ENCODE measurements at regions not wholly inside any gene's neighbourhood (a gene's known extent, or its start where the extent isn't known, plus 50 kb on each side); places are given as distances from the start of the nearest gene placed in this dataset.
"Not testable (repeated sequence)": the region's sequence is repeated elsewhere in the genome, so short reads cannot be mapped to it uniquely, and the experiment has no call there.

DNA sequence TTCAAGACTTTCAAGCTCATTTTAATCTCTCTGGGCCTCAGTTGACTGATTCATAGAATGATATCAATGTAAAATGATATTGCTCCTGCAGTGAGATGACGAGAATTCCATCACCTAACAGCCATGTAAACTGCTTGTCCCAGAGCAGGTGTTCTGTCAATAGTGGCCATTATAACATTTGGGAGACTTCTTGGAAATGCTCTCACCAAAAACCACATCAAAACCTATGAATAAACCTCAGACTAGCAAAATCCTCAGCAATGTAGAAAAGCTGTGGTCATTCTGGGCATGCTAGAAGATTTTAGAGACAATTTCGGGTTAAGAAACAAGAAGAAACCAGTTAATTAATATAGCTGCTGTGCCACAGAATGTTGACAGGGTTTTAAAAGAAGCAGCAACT, 225.4 kb downstream of the FRK start:
- Mint-ChIP-seq H3K27me3 (ENCODE audit: insufficient read depth, unreplicated experiment) (peaks cover 26% of the 10 kb centered on the region), H3K27ac (ENCODE audit: low read depth, unreplicated experiment) (no peak overlapping the region), H3K4me1 (ENCODE audit: insufficient read depth, unreplicated experiment) (no peaks in the 10 kb centered on the region), H3K36me3 (ENCODE audit: insufficient read depth, unreplicated experiment) (no peaks in the 10 kb centered on the region), H3K4me3 (ENCODE audit: unreplicated experiment) (no peak overlapping the region), H3K9me3 (ENCODE audit: unreplicated experiment) (no peaks in the 10 kb centered on the region)
- DNase-seq (ENCODE audit: unreplicated experiment), result no peak
- ChIA-PET CTCF (no interaction called here), POLR2A (interaction anchor here (0.7 kb wide), 1 partner anchor 986 kb away, joined by 3 read pairs; no protein-coding TSS in a partner anchor)
- no TSS peak for BruUV-seq (replicated peaks)
- TF ChIP-seq, protein P1, sequence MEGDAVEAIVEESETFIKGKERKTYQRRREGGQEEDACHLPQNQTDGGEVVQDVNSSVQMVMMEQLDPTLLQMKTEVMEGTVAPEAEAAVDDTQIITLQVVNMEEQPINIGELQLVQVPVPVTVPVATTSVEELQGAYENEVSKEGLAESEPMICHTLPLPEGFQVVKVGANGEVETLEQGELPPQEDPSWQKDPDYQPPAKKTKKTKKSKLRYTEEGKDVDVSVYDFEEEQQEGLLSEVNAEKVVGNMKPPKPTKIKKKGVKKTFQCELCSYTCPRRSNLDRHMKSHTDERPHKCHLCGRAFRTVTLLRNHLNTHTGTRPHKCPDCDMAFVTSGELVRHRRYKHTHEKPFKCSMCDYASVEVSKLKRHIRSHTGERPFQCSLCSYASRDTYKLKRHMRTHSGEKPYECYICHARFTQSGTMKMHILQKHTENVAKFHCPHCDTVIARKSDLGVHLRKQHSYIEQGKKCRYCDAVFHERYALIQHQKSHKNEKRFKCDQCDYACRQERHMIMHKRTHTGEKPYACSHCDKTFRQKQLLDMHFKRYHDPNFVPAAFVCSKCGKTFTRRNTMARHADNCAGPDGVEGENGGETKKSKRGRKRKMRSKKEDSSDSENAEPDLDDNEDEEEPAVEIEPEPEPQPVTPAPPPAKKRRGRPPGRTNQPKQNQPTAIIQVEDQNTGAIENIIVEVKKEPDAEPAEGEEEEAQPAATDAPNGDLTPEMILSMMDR (IDR thresholded peaks at IDR 0.05; ENCODE audit: unreplicated experiment), result no peak
- intact Hi-C loops (cut with micrococcal nuclease), result no loop called here

- H3K9me3 Mint-ChIP-seq (ENCODE audit: unreplicated experiment); H3K4me3 Mint-ChIP-seq (ENCODE audit: unreplicated experiment); CTCF ChIA-PET; H3K4me1 Mint-ChIP-seq (ENCODE audit: insufficient read depth, unreplicated experiment); DNase-seq (ENCODE audit: unreplicated experiment); intact Hi-C loops (cut with micrococcal nuclease); H3K36me3 Mint-ChIP-seq (ENCODE audit: insufficient read depth, unreplicated experiment); H3K27ac Mint-ChIP-seq (ENCODE audit: low read depth, unreplicated experiment); POLR2A ChIA-PET; BruUV-seq (replicated peaks): not testable (repeated sequence)
- peaks cover 27% of the 10 kb centered on the region for H3K27me3 Mint-ChIP-seq (ENCODE audit: insufficient read depth, unreplicated experiment)
Measured at GRCh38 chr6:115834542-115834941, 226.1 kb downstream of the FRK start.

GRCh38 chr6:115832786-115833185, 227.9 kb downstream of the FRK start:
- TF ChIP-seq, protein P1 (IDR thresholded peaks at IDR 0.05; ENCODE audit: unreplicated experiment), result no peak

GRCh38 chr6:115832186-115832585, 228.5 kb downstream of the FRK start:
- no TSS peak for BruUV-seq (replicated peaks)
- TF ChIP-seq, protein P1 (IDR thresholded peaks at IDR 0.05; ENCODE audit: unreplicated experiment), result no peak
- Mint-ChIP-seq H3K27me3 (ENCODE audit: insufficient read depth, unreplicated experiment) (peaks cover 39% of the 10 kb centered on the region), H3K27ac (ENCODE audit: low read depth, unreplicated experiment) (no peak overlapping the region), H3K9me3 (ENCODE audit: unreplicated experiment) (no peaks in the 10 kb centered on the region), H3K4me1 (ENCODE audit: insufficient read depth, unreplicated experiment) (no peaks in the 10 kb centered on the region), H3K36me3 (ENCODE audit: insufficient read depth, unreplicated experiment) (no peaks in the 10 kb centered on the region), H3K4me3 (ENCODE audit: unreplicated experiment) (no peak overlapping the region)
- ChIA-PET POLR2A (no interaction called here), CTCF (interaction anchor here (0.6 kb wide), 1 partner anchor 63 kb away, joined by 3 read pairs; no protein-coding TSS in a partner anchor)
- DNase-seq (ENCODE audit: unreplicated experiment), result no peak
- intact Hi-C loops (cut with micrococcal nuclease), result no loop called here

More at GRCh38 chr6:115832786-115833185, 227.9 kb downstream of the FRK start:
- intact Hi-C loops (cut with micrococcal nuclease), result no loop called here
- Mint-ChIP-seq H3K36me3 (ENCODE audit: insufficient read depth, unreplicated experiment) (no peaks in the 10 kb centered on the region), H3K27me3 (ENCODE audit: insufficient read depth, unreplicated experiment) (peaks cover 39% of the 10 kb centered on the region), H3K4me3 (ENCODE audit: unreplicated experiment) (no peak overlapping the region), H3K9me3 (ENCODE audit: unreplicated experiment) (no peaks in the 10 kb centered on the region), H3K27ac (ENCODE audit: low read depth, unreplicated experiment) (no peak overlapping the region), H3K4me1 (ENCODE audit: insufficient read depth, unreplicated experiment) (no peaks in the 10 kb centered on the region)
- ChIA-PET CTCF (no interaction called here), POLR2A (no interaction called here)
- no TSS peak for BruUV-seq (replicated peaks)
- DNase-seq (ENCODE audit: unreplicated experiment), result no peak

DNA sequence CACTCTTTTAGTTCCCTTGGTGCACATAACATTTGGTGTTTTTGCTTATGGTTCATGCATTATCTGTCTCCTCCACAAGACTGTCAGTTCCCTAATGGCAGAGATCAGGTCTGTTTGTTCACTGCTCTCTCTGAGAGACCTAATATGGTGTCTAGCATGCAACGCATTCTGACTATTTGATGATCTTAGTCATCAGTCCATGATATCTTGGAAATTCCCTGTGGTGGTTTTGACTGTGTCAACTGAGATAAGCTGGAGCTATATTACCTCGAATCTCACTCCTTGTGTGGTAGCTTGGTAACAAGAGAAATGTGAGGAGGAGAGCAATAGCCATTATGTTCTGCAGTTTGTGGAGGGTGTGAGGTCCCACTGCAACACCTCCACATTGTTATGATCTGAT, 229.8 kb downstream of the FRK start:
- peaks cover 34% of the 10 kb centered on the region for H3K27me3 Mint-ChIP-seq (ENCODE audit: insufficient read depth, unreplicated experiment)
- intact Hi-C loops (cut with micrococcal nuclease), result no loop called here
- DNase-seq (ENCODE audit: unreplicated experiment), result no peak
- BruUV-seq (replicated peaks), result no TSS peak
- H3K9me3 Mint-ChIP-seq (ENCODE audit: unreplicated experiment), result no peaks in the 10 kb centered on the region
- TF ChIP-seq, protein P1 (IDR thresholded peaks at IDR 0.05; ENCODE audit: unreplicated experiment), result no peak
- POLR2A ChIA-PET, result no interaction called here
- H3K36me3 Mint-ChIP-seq (ENCODE audit: insufficient read depth, unreplicated experiment), result no peaks in the 10 kb centered on the region
- no peaks in the 10 kb centered on the region for H3K4me1 Mint-ChIP-seq (ENCODE audit: insufficient read depth, unreplicated experiment)
- H3K27ac Mint-ChIP-seq (ENCODE audit: low read depth, unreplicated experiment), result no peak overlapping the region
- CTCF ChIA-PET, result interaction anchor here (0.9 to 1.2 kb wide), 2 partner anchors 8 to 276 kb away, joined by 3 to 4 read pairs; no protein-coding TSS in a partner anchor
- H3K4me3 Mint-ChIP-seq (ENCODE audit: unreplicated experiment), result no peak overlapping the region

Measured in MCF 10A (cell line).